Ovary (tissue), 3 donors: ENCODE measurements at regions not wholly inside any gene's neighbourhood (a gene's known extent, or its start where the extent isn't known, plus 50 kb on each side); places are given as distances from the start of the nearest gene placed in this dataset.

Experiments
- CTCF ChIP-seq, 3 donors: fragments of 450-650 bp in 2 of 3; fragments of 200-600 bp in 1 of 3; IDR thresholded peaks; one replicate each; pipeline versions ENCODE4 v1.5.1 to v1.8.0; 2016 to 2022; ENCODE audit warnings: antibody characterized with exemption in 3 of 3, mild to moderate bottlenecking in 1 of 3
- EP300 ChIP-seq: sonication (generic); formaldehyde crosslinking; IDR thresholded peaks from one replicate; pipeline ENCODE4 v1.6.1; 2017; ENCODE audit warnings: antibody characterized with exemption
- POLR2A ChIP-seq: fragments of 450-650 bp; IDR thresholded peaks from one replicate; pipeline ENCODE4 v1.6.1; 2017; ENCODE audit warnings: antibody characterized with exemption, mild to moderate bottlenecking, moderate library complexity
- donor health status: DM: no; HTN: no; CAD: no.

- TF ChIP-seq POLR2A: no peak
- TF ChIP-seq CTCF (IDR thresholded peaks at IDR 0.05): no peak
- no peak for TF ChIP-seq EP300
These were observed 106.3 kb downstream of the TENT4A start for GRCh38 chr5:6819521-6819920.
